ENCODE measurements at regions not wholly inside any gene's neighbourhood (a gene's known extent, or its start where the extent isn't known, plus 50 kb on each side); places are given as distances from the start of the nearest gene placed in this dataset.

DNA sequence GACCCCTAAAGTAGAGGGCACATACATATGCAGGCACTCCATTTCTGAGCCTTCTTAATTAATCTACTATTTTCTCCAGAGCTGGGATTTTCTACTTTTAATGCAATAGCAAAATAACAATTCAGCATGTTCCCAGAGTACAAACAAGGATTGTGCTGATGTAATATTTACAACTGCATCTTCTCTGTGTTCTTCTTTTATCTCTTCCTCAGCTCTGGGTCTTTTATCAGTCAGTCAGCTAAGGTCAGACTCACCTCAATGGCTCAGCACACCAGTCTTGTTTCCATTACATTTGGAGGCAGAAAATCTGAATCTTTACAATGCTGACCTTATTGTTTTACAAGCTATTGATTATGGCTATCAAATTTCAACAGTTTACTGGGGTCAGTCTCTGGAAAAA lies 323.3 kb upstream of the NR5A2 start:
- TF ChIP-seq EZH2 (IDR thresholded peaks at IDR 0.05; ENCODE audit: borderline replicate concordance, low read depth, low read length, poor library complexity, severe bottlenecking), result no peak
- TF ChIP-seq, protein P1, sequence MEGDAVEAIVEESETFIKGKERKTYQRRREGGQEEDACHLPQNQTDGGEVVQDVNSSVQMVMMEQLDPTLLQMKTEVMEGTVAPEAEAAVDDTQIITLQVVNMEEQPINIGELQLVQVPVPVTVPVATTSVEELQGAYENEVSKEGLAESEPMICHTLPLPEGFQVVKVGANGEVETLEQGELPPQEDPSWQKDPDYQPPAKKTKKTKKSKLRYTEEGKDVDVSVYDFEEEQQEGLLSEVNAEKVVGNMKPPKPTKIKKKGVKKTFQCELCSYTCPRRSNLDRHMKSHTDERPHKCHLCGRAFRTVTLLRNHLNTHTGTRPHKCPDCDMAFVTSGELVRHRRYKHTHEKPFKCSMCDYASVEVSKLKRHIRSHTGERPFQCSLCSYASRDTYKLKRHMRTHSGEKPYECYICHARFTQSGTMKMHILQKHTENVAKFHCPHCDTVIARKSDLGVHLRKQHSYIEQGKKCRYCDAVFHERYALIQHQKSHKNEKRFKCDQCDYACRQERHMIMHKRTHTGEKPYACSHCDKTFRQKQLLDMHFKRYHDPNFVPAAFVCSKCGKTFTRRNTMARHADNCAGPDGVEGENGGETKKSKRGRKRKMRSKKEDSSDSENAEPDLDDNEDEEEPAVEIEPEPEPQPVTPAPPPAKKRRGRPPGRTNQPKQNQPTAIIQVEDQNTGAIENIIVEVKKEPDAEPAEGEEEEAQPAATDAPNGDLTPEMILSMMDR (conservative IDR thresholded peaks at IDR 0.05; ENCODE audit: low read depth, low read length), result no peak

Data from A673 (cell line).